NB4 (cell line): ENCODE measurements at regions not wholly inside any gene's neighbourhood (a gene's known extent, or its start where the extent isn't known, plus 50 kb on each side); places are given as distances from the start of the nearest gene placed in this dataset.

Experiments used
- CTCF ChIP-seq: IDR thresholded peaks from one replicate; pipeline ENCODE4 v1.5.1; 2012; ENCODE audit warnings: low read depth, low read length
- MAX ChIP-seq: IDR thresholded peaks from 2 replicates; pipeline ENCODE4 v1.6.1; 2011; ENCODE audit warnings: low read depth, low read length

GRCh38 chr4:38582889-38583470, 81.0 kb upstream of the KLF3 start:
- TF ChIP-seq CTCF (no peak), MAX (no peak)
